GM19324 (cell line): ENCODE measurements at regions not wholly inside any gene's neighbourhood (a gene's known extent, or its start where the extent isn't known, plus 50 kb on each side); places are given as distances from the start of the nearest gene placed in this dataset.

Experiments used
- ATAC-seq: cut with Tn5 transposase; IDR thresholded peaks from one replicate; pipeline ENCODE4 v1.9.1; 2021; ENCODE audit warnings: mild to moderate bottlenecking, moderate library complexity; ENCODE audit not compliant: unreplicated experiment, low FRiP score

DNA sequence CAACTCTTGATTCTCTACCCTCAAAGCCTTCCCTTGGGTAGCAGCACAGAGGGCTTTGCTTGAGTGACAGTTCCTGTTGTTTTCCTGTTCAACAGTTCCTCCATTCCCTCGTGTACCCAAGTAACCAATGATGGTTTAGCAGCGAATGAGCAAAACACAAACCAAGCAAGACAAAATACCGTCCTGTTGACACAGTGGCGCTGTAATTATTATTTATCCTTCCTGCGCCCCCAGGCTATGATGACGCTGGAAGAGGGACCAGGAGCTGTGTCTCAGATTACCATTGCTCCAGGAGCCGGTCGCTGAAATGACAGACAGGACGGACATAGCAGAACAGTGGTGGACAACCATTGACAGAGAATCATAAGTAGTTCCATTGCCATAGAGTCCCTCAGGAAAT, 154.8 kb downstream of the GADD45G start:
- no peak for ATAC-seq

DNA sequence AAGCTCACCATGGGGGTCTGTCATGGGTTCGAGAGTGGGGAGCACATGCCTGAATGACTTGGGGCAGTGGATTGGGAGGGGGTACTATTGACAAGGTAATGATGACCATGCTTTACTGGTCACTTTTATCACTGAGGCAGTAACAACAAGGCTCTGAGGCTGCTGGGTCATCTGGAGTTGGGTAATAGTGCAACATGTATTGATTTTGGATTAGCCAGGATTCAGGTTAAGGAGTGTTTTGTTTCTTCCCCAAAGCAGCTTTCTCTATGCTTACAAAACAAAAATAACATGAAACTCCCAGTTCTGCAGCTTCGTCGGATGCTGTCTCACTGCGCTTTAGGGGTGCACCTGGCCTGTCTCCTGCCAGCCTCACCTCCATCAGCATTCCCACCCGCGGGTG, 155.3 kb downstream of the GADD45G start:
- ATAC-seq: no peak

DNA sequence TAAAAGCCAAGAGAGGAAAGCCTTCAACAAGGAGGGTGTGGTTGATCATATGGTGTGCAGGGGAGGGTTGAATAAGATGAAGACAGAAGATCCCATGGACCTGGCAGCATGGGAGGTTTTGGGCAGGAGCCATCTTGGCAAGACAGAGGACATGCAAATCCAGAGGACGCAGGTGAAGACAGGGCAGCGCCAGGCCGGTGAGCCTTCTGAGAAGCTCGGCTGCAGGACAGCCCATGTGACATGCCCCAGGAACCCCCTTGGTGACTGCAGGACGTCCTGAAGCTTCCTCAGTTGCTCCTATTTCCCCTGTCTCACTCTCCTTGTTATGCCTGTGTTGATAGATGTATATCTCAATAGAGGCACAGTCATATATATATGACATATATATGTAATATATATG, 159.4 kb downstream of the GADD45G start:
- no peak for ATAC-seq

DNA sequence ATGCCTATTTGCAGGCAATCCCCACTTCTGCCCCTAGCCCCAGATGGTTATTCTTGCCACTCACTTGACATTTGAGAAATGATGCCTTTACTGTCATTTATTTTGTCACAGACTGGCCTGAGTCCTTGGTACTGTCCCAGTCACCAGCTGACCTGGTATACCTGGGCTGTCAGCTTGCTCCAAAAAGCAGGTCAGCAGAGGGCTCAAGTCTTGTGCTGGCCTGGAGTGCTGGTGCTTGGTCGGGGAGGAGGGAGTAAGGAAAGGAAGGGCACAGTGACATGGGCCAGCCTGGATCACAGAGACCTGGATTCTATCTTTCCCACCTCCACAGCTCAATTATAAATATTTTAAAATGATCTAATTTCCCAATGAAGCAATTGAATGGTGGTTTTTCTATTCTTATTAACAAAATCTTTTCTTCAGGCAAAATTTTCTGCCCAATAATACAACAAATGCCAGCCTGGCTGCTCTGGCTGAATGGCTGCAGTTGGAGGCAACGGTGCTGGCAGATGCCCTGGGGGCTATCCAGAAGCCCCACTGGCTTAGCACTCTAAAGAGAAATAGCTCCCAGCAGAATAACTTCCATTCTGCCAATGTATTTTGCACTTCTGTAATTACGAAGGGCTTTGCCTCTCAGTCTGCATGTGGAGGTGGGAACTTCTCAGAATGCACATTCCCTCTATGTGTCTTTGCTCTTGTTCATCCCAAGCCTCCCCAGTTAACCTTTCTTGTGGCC, 160.6 kb downstream of the GADD45G start:
- ATAC-seq: no peak

DNA sequence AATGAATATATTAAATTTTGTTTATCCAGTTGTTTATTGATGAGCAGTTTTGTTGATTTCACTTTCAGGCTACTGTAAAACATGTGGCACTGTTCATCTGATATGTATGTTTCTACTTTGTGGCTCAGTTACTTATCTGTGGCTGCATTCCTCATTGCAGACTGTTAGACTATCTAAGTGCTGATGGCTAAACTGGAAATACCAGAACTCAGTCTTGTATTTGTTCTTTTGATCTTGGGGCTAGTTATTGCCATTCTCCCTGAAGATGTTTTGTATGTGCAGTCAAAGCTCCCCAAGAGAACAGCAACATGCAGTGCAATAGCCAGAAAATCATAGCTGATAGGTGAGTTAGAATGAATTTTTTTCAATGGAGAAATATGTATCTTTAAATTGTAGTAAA, 162.2 kb downstream of the GADD45G start:
- no peak for ATAC-seq

DNA sequence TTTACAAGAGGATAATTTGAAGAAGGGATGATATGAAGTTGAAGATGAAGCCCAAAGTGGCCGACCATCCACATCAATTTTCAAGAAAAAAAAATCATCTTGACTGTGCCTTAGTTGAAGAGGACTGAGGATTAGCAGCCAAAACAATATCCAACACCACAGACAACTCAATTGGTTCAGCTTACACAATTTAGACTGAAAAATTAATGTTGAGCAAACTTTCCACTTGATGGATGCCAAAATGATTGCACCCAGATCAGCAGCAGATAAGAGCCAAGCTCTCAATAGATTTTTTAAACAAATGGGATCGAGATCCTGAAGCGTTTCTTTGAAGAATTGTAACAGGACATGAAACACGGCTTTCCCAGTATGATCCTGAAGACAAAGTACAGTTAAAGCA, 163.2 kb downstream of the GADD45G start:
- no peak for ATAC-seq

DNA sequence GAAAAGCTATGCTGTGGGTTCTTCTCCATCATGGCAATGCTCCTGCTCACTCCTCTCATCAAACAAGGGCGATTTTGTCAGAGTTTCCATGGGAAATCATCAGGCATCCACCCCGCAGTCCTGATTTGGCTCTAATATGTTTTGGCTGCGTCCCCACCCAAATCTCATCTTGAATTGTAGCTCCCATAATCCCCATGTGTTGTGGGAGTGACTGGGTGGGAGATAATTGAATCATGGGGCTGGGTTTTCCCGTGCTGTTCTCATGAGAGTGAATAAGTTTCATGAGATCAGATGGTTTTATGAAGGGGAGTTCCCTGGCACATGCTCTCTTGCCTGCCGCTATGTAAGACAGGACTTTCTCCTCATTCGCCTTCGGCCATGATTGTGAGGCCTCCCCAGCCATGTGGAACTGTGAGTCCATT, 163.8 kb downstream of the GADD45G start:
- ATAC-seq: no peak

DNA sequence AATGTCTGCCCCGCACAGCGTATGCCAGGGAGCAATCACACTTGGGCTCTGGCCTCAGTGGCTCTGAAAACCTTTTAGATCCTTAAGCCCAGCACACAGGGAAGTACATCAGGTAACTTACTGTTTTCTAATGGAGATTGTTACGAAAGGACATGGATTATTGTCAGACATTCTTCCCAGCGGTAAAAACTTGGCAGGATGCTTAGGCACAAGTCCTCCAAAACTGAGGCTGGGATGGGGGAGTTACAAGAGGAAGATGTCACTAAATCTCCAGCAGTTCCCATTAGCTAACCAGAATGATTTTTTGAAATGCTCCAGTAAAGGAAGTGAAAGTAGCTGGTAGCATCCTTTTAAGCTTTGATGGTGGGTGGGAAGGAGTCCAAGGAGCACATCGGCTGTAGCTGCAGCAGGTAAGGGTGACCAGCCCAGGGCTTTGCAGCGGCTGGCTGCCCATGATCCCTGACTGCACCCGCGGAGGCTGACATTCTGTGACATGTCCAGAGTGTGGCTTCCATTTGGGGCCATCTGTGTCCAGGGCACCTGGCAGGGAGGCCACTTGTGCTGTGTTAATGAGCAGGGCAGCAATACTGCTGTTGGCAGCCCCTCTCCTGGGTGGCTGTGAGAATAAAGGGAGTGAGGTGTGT, 165.8 kb downstream of the GADD45G start:
- no peak for ATAC-seq

DNA sequence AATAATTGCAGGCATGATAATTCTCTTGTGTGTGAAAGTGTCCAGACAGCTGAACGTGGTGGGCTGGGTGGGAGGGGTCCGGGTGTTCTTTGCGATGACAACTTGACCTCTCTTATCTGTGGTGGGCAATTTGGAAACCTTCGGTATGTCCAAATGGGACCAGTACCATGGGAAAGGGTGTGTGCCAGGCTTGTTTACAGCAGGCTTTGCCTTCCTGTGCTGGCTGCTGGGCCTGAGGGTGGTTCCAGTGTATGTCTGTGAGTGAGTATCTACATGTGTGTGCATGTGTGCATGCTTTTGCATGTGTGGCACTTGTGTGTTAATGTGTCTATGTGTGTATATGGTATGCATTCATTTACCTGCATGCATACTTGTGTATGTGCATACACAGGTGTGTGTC, 166.4 kb downstream of the GADD45G start:
- no peak for ATAC-seq

DNA sequence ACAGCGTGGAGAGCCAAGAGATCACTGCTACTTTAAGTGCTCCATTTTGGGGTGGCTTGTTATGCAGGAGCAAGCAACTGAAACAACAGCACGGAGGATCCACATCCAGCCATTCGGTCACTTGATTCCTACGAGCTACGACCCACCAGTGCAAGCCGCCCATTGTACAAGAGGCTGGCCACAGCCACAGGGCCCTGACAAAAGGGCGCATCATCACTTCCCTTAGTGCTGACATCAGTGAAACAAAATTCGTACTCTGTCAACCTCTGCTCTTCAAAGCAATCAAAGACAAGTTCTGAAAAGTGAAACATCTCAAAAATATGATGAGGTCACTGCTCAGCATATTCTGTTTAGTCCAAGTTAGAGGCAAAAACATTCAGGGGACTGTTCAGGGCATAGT, 168.4 kb downstream of the GADD45G start:
- ATAC-seq: no peak

DNA sequence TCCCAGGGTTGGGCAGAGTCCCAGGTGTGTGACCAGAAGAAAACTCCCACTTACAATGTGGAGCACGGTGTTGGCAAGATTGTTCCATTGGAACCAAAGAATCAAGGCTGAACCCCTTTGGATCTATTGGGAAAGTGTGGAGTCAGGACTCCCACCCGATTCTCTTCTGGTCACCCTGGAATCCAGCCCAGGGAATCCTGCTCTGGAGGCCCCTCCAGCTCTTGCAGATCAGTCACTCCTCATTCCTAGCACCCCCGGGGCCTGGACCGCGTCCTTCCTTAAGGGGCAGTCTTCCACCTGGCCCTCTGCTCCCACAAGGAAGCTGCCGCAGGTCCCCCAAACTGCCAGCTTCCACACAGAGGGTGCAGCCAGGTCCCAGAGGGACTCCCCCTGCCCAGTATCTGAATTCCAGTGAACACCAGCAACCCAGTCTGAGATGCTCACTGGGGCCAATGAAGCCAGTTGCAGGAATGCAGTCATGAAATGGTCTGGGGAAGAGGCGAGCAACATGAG, 170.1 kb downstream of the GADD45G start:
- no peak for ATAC-seq

DNA sequence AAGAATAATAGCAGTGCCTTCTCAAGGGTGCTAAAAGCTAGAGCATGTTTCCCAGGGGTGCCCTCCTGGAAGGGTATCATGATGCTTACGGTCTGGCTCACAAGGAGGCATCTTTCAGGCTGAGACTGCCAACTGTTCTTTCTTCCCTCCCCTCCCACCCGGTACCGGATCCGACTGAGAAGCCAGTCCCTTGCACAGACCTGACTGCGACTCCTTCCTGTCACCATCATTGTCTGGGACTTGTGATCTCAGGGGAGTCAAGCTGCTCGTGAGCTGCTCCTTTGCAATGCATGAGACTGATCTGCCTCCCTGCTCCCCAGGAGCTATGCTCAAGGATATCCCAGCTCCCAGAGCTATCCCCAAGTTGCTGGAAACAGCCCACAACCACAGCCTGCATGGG, 170.8 kb downstream of the GADD45G start:
- ATAC-seq: no peak

DNA sequence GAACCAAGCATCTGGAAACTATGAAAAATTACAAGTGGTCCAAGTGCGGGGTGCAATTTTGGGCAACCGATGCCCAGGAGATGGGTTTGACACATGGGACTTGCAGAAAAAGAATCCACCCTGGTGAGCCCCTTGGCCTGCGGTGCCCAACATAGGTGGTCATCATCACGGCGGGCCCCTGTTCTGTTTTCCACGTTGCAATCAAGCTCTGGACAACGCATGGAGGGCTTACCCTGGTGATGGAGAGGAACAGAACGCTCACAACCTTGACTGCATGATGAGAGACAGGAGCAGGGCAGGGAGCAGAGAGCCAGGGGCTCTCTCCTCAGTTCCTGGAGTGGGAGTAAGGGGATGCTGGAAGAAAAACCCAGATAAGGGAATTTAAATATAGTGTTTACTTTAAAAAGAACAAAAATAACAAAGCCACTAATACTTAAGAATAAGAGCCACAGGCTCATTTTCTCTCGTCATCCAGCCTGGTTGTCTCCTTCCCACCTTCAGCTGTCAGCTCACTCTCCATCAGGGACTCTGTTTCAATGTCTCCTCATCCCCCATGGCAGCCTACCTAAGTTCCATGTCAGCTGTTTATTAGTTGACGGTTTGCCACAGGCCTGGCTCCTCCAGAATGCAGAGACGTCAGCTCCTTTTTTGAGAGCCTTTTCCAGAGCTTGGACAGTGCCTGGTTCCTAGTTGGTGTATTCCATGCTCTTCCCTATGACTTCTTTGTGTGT, 172.1 kb downstream of the GADD45G start:
- ATAC-seq: no peak

DNA sequence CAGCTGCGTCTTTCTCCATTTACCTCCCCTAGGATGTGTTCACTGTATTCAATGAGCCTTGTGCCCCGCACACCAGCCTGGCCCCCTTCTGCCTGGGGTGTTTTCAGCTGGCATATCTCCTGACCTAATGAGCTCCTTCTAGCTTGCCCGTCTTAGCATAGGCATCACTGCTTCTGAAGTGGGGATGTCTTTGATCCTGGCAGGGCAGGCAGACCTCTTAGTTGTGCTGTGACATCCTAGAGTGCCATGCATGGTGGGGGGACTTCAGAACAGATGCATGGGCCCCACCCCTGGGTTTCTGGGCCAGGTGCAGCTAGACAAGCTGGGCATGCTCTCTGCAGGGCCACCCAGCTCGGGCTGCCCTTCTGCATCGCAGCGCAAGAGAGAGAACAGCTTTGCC, 172.7 kb downstream of the GADD45G start:
- no peak for ATAC-seq

DNA sequence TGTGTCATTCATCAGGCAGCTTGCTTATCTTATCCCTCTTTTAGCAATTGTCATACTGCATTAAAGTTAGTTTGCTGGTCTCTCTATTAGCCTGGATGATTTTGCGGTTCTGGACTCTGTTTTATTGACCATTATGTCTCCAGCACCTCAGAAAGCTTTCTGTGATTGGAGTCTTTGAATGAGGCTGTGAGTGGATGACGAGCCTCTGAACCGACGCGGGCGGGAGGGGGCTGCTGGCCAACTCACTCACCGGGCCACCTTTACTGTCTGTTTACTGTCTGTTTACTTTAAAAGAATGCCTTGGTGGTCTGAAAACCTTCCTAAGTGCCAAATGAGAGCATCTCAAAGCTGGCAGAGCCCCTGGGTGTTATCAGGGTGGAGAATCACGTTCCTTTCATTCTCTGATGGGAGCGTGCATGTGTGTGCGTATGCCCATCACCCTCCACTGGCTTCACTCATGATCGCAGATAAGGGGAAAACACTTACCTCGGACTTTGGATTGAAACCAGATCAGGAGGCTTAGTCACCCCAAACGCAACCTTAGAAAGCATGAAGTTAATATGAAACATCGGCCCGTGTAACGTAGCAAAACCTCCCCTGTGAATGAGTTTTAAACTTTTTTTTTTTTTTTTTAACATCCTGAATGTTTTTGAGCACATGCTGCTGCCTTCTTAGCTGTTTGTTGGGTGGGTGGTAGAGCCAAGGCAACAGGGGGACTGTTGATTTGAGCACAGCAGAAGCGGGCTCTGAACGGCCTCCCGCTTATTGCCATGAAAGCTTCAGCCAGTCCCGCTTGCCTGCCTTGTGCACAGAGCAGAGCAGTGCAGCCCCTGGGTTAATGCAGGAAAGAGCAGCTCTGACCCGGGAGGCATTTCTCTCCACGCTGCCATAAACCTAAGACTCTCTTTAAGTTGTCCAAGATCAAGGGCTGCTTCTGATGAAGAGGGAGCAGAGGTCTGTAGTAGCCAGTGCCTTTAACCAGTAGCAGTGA, 173.6 kb downstream of the GADD45G start:
- no peak for ATAC-seq

DNA sequence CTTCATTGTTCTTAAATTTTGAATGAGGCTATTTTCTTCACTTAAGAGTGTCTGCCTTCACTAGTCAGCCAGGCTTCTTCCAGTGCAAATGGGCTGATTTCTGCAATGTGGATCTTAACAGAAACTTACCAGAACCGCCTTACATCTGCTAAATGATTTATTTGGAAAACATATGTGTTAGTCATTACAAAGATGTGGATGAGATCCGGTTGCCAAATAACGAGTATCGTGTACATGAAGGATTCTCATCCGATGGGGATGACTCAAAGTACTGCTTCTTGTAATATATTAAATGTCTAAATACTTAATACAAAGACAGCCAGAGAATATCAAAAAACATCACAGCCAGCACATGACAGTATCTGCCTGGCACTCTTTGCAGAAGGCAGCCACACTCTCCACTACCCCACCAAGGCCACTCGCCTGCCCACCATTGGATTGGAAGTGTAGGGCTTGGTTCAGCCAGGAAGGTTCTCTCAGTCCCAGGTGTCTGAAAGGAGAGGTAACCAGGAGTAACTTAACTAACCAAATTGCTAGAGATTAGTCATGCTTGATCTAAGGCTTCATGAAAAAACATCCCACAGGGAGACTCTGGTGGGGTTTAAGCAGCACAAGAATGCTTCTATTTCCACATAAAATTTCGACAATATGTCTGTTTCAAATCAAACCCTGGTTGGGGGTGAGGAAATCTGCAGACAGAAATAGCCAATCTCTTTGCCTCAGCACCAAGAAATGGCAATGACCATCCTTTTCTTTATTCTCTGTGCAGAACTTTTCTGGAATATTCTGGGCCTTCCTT, 174.8 kb downstream of the GADD45G start:
- ATAC-seq: no peak

DNA sequence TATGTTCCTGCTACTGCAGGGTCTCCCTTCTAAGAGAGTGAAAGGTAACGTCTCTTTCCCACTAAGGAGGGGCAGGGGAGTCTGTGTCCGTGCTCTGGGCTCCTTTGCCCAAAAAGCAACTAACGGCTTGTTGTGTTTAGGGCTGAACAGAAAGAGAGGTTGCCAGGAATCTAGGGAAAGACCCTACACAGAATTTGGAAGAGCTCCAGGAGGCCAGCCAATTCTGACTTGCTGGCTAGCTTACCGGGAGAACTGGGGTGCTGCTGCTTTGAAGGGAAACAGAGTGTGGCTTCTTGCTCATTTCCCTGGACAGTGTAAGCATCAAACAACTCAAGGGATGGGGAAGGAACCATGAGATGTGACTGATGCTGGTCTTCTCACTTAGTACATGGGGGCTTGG, 176.1 kb downstream of the GADD45G start:
- ATAC-seq: no peak

DNA sequence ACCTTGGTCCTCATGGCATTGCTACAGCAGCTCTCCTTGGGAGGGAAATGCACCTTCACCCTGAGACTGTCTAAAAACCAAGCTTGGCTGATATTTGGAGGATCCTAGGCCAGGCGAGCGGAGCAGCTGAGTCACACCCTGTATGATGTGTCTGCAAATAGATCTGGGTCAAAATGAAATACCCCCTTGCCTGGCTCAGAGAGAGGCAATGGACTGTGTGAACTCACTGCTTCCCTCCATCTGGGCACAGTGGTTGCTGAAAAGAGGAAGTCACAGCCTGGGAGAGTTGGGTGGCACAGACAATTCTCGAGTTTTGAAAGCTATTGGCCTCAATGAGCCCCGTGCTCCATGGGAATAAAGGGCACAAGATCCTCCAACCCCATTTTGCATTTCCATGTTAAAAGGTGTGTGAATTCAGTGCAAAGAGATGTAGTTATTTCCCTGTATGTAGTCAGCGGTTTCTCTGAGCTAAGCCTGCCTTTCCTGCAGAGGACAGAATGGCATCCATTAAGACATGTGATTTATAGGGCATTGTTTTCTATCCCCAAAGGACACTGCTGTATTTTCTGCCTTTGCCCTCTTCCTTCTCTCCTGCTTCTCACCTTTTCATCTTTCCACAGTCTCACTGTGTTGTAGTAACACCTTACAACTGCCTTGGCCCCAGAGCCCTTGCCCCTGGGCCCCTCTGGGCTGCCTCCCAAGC, 177.2 kb downstream of the GADD45G start:
- ATAC-seq: no peak

DNA sequence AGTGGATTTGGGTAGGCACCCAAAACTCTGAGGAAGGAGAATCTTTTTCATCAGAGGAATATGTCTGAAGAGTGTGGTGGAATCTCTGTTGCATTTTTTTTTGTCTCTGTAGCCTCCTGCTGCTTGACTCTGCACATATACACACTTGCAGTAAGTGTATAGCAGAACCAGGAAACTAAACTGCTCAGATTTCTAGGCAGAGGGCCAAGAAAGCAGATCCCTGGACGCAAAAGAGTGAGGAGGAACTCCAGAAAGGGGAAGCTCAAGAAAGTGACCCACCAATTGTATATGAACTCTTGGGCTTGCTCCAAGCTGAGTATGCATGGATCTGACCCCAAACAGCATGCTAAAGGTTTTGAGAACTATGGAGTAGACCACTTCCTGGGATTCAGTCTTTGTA, 181.8 kb downstream of the GADD45G start:
- no peak for ATAC-seq
